Type B pancreatic cell (in vitro differentiated cells): ENCODE measurements at regions not wholly inside any gene's neighbourhood (a gene's known extent, or its start where the extent isn't known, plus 50 kb on each side); places are given as distances from the start of the nearest gene placed in this dataset.

ENCODE experiments used
- DNase-seq: peaks from one replicate; pipeline ENCODE4 v3.0.0; 2021; ENCODE audit warnings: mixed read lengths; ENCODE audit not compliant: unreplicated experiment; ENCODE audit errors: extremely low spot score
- H3K27ac Mint-ChIP-seq: 2 replicates; pipeline ENCODE4 v1.8.0; 2021; ENCODE audit warnings: mild to moderate bottlenecking, mixed read lengths
- H3K27me3 Mint-ChIP-seq: 2 replicates; pipeline ENCODE4 v1.8.0; 2021; ENCODE audit warnings: mixed read lengths
- H3K36me3 Mint-ChIP-seq: 2 replicates; pipeline ENCODE4 v1.8.0; 2021; ENCODE audit warnings: mixed read lengths
- H3K4me1 Mint-ChIP-seq: one replicate; pipeline ENCODE4 v1.8.0; 2021; ENCODE audit warnings: mixed read lengths; ENCODE audit not compliant: unreplicated experiment
- H3K4me3 Mint-ChIP-seq: 2 replicates; pipeline ENCODE4 v1.8.0; 2021; ENCODE audit warnings: mild to moderate bottlenecking, mixed read lengths
- H3K9me3 Mint-ChIP-seq: 2 replicates; pipeline ENCODE4 v1.8.0; 2021; ENCODE audit warnings: mixed read lengths
- TF ChIP-seq, protein P1 (sequence below): fragments of 200-600 bp; sonication (generic); conservative IDR thresholded peaks from 2 replicates; pipeline ENCODE4 v1.5.0; 2021; ENCODE audit warnings: antibody characterized with exemption, mild to moderate bottlenecking

- Mint-ChIP-seq H3K4me1 (peaks cover 5% of the 10 kb centered on the region), H3K9me3 (no peaks in the 10 kb centered on the region), H3K27me3 (no peaks in the 10 kb centered on the region), H3K27ac (no peak overlapping the region), H3K4me3 (no peak overlapping the region), H3K36me3 (no peaks in the 10 kb centered on the region)
- DNase-seq: no peak
- TF ChIP-seq, protein P1, sequence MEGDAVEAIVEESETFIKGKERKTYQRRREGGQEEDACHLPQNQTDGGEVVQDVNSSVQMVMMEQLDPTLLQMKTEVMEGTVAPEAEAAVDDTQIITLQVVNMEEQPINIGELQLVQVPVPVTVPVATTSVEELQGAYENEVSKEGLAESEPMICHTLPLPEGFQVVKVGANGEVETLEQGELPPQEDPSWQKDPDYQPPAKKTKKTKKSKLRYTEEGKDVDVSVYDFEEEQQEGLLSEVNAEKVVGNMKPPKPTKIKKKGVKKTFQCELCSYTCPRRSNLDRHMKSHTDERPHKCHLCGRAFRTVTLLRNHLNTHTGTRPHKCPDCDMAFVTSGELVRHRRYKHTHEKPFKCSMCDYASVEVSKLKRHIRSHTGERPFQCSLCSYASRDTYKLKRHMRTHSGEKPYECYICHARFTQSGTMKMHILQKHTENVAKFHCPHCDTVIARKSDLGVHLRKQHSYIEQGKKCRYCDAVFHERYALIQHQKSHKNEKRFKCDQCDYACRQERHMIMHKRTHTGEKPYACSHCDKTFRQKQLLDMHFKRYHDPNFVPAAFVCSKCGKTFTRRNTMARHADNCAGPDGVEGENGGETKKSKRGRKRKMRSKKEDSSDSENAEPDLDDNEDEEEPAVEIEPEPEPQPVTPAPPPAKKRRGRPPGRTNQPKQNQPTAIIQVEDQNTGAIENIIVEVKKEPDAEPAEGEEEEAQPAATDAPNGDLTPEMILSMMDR: no peak
Observed at GRCh38 chr4:136920092-136920881, 612.0 kb downstream of the PCDH18 start.

GRCh38 chr4:136918772-136919171 lies 613.5 kb downstream of the PCDH18 start:
- Mint-ChIP-seq H3K4me1 (peaks cover 5% of the 10 kb centered on the region), H3K36me3 (no peaks in the 10 kb centered on the region), H3K4me3 (no peak overlapping the region), H3K9me3 (no peaks in the 10 kb centered on the region), H3K27ac (no peak overlapping the region), H3K27me3 (no peaks in the 10 kb centered on the region)
- no peak for DNase-seq
- TF ChIP-seq, protein P1: no peak

DNA sequence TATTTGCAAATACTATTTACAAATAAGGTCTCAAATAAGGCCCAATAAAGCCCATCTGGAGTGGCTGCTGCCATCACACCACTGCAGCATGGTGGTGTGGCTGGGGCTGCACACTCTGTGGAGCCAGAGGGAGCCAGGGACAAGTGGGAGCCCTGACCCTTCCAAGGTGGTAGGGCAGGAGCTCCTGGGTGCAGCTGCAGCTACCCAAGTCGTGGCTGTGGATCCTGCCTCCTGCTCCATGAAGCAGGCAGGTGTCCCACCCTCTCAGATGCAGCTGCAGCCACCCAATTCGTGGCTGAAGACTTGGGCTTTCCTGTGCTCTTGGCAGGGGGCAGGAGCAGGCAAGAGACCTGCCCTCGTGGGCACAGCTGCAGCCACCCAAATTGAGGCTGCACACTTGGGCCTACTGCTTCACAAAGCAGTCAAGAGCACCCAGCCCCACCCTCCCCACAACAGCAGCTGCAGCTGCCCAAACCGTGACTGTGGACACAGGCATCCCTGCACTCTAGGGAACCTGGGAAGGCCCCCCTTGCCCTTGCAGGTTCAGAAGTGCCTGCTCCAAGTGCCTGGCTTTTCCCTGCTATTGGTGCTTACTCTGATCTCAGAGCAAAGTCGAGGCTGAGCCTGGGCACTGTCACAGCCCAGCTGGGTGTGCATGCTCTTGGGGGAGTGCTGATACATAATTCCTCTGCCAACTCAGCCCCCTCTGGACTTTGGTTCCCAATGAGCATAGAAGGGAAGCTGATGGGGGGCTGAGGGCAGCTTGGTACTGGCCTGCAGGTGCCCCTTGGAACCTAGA lies 614.8 kb downstream of the PCDH18 start:
- TF ChIP-seq, protein P1: no peak
- no peaks in the 10 kb centered on the region for H3K36me3 Mint-ChIP-seq
- H3K4me3 Mint-ChIP-seq: no peak overlapping the region
- DNase-seq: no peak
- H3K27me3 Mint-ChIP-seq: no peaks in the 10 kb centered on the region
- no peaks in the 10 kb centered on the region for H3K9me3 Mint-ChIP-seq
- H3K27ac Mint-ChIP-seq: no peak overlapping the region
- peaks cover 5% of the 10 kb centered on the region for H3K4me1 Mint-ChIP-seq

DNA sequence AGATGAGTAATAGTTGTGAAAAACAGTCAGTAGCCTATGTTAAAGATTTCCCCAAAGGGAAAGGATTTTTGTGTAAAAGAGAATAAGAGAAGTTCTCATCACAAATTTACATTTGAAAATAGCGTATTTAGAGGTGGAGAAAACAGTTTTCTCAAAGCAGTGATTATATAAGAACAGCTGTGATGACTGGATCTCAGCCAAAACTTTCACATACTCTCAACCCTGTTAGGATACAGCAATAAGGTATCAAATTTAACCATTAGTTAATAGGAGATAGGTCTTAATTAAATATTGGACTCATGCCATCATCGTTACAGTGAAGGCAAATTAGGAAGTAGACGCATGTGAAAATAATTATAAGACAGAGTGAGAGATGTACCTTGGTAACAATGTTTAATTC lies 622.7 kb downstream of the PCDH18 start:
- H3K4me1 Mint-ChIP-seq: no peaks in the 10 kb centered on the region
- H3K27ac Mint-ChIP-seq: no peak overlapping the region
- H3K9me3 Mint-ChIP-seq: no peaks in the 10 kb centered on the region
- H3K4me3 Mint-ChIP-seq: no peak overlapping the region
- no peaks in the 10 kb centered on the region for H3K27me3 Mint-ChIP-seq
- H3K36me3 Mint-ChIP-seq: no peaks in the 10 kb centered on the region
- TF ChIP-seq, protein P1: no peak
- no peak for DNase-seq

- no peaks in the 10 kb centered on the region for H3K9me3 Mint-ChIP-seq
- no peaks in the 10 kb centered on the region for H3K4me1 Mint-ChIP-seq
- no peaks in the 10 kb centered on the region for H3K36me3 Mint-ChIP-seq
- DNase-seq: no peak
- TF ChIP-seq, protein P1: no peak
- H3K27ac Mint-ChIP-seq: no peak overlapping the region
- H3K27me3 Mint-ChIP-seq: no peaks in the 10 kb centered on the region
- no peak overlapping the region for H3K4me3 Mint-ChIP-seq
Observed at GRCh38 chr4:136908122-136908521, 624.2 kb downstream of the PCDH18 start.
